H9 (cell line): ENCODE measurements at regions not wholly inside any gene's neighbourhood (a gene's known extent, or its start where the extent isn't known, plus 50 kb on each side); places are given as distances from the start of the nearest gene placed in this dataset.

Experiments used
- DNase-seq: peaks from one replicate; pipeline ENCODE4 v3.0.0-alpha.2; 2017
- H2AFZ ChIP-seq: one replicate; pipeline ENCODE4 v1.6.1; 2013; ENCODE audit warnings: mild to moderate bottlenecking, low read length, control low read depth, moderate library complexity
- H2AK5ac ChIP-seq: 2 replicates; pipeline ENCODE4 v1.6.1; 2013; ENCODE audit warnings: low read length, control low read depth, mixed read lengths; ENCODE audit not compliant: insufficient read length
- H2BK120ac ChIP-seq: one replicate; pipeline ENCODE4 v1.6.1; 2013; ENCODE audit warnings: low read depth, mild to moderate bottlenecking, low read length, control low read depth, inconsistent platforms; ENCODE audit not compliant: poor library complexity, severe bottlenecking
- H2BK12ac ChIP-seq: 2 replicates; pipeline ENCODE4 v1.6.1; 2013; ENCODE audit warnings: low read length, control low read depth, mixed read lengths, low read depth; ENCODE audit not compliant: insufficient read length
- H2BK15ac ChIP-seq: 2 replicates; pipeline ENCODE4 v1.6.1; 2013; ENCODE audit warnings: low read depth, low read length, control low read depth
- H2BK20ac ChIP-seq: one replicate; pipeline ENCODE4 v1.6.1; 2013; ENCODE audit warnings: low read depth, mild to moderate bottlenecking, low read length, control low read depth, inconsistent platforms; ENCODE audit not compliant: poor library complexity, severe bottlenecking
- H2BK5ac ChIP-seq: 2 replicates; pipeline ENCODE4 v1.6.1; 2013; ENCODE audit warnings: low read length, control low read depth, mixed read lengths; ENCODE audit not compliant: insufficient read length
- H3K14ac ChIP-seq: 2 replicates; pipeline ENCODE4 v1.6.1; 2013; ENCODE audit warnings: low read length, control low read depth; ENCODE audit not compliant: insufficient read depth
- H3K18ac ChIP-seq: 2 replicates; pipeline ENCODE4 v1.6.1; 2013; ENCODE audit warnings: low read depth, mild to moderate bottlenecking, mixed read lengths, low read length, control low read depth; ENCODE audit not compliant: insufficient read length
- H3K23ac ChIP-seq: 2 replicates; pipeline ENCODE4 v1.6.1; 2013; ENCODE audit warnings: low read length, control low read depth, mixed read lengths, low read depth; ENCODE audit not compliant: insufficient read length
- H3K23me2 ChIP-seq: 2 replicates; pipeline ENCODE4 v1.6.1; 2013; ENCODE audit warnings: low read depth, mild to moderate bottlenecking, mixed read lengths, low read length, control low read depth; ENCODE audit not compliant: insufficient read length, poor library complexity, severe bottlenecking
- H3K27ac ChIP-seq: 2 replicates; pipeline ENCODE4 v1.5.1; 2013; ENCODE audit warnings: low read length, control low read depth, mixed read lengths, low read depth; ENCODE audit not compliant: insufficient read length
- H3K27me3 ChIP-seq: 2 replicates; pipeline ENCODE4 v1.6.1; 2013; ENCODE audit warnings: low read length, control low read depth, inconsistent platforms; ENCODE audit not compliant: insufficient read depth
- H3K4ac ChIP-seq: 2 replicates; pipeline ENCODE4 v1.6.1; 2013; ENCODE audit warnings: low read depth, mild to moderate bottlenecking, control low read depth, inconsistent platforms, low read length, moderate library complexity
- H3K4me1 ChIP-seq: 2 replicates; pipeline ENCODE4 v1.6.1; 2013; ENCODE audit warnings: low read length, control low read depth, inconsistent platforms; ENCODE audit not compliant: insufficient read depth
- H3K4me2 ChIP-seq: 2 replicates; pipeline ENCODE4 v1.6.1; 2013; ENCODE audit warnings: low read length, control low read depth, mixed read lengths; ENCODE audit not compliant: insufficient read length, insufficient read depth
- H3K56ac ChIP-seq: 2 replicates; pipeline ENCODE4 v1.6.1; 2013; ENCODE audit warnings: low read depth, mild to moderate bottlenecking, mixed read lengths, low read length, control low read depth; ENCODE audit not compliant: insufficient read length
- H3K79me1 ChIP-seq: 2 replicates; pipeline ENCODE4 v1.6.1; 2013; ENCODE audit warnings: low read depth, mild to moderate bottlenecking, moderate library complexity, low read length, control low read depth, inconsistent platforms; ENCODE audit not compliant: insufficient read depth, poor library complexity, severe bottlenecking
- H3K79me2 ChIP-seq: 2 replicates; pipeline ENCODE4 v1.6.1; 2013; ENCODE audit warnings: low read length, control low read depth, inconsistent platforms; ENCODE audit not compliant: insufficient read depth
- H3K9ac ChIP-seq: 2 replicates; pipeline ENCODE4 v1.6.1; 2013; ENCODE audit warnings: low read length, control low read depth, mixed read lengths; ENCODE audit not compliant: insufficient read length; ENCODE audit errors: extremely low read depth
- H3K9me3 ChIP-seq: one replicate; pipeline ENCODE4 v1.6.1; 2013; ENCODE audit warnings: low read depth, low read length, inconsistent platforms; ENCODE audit not compliant: control insufficient read depth
- H3T11ph ChIP-seq: one replicate; pipeline ENCODE4 v1.6.1; 2013; ENCODE audit warnings: mild to moderate bottlenecking, low read length, control low read depth, inconsistent platforms
- H4K20me1 ChIP-seq: one replicate; pipeline ENCODE4 v1.6.1; 2013; ENCODE audit not compliant: control insufficient read depth, insufficient read length, insufficient read depth
- H4K5ac ChIP-seq: 2 replicates; pipeline ENCODE4 v1.6.1; 2013; ENCODE audit warnings: low read depth, mild to moderate bottlenecking, mixed read lengths, low read length, control low read depth; ENCODE audit not compliant: insufficient read length
- H4K8ac ChIP-seq: replicated peaks from 2 replicates; pipeline ENCODE4 v1.6.1; 2013; ENCODE audit warnings: low read length, control low read depth, mixed read lengths, low read depth; ENCODE audit not compliant: insufficient read length
- H4K91ac ChIP-seq: 2 replicates; pipeline ENCODE4 v1.6.1; 2013; ENCODE audit warnings: low read depth, mild to moderate bottlenecking, moderate library complexity, mixed read lengths, low read length, control low read depth; ENCODE audit not compliant: insufficient read length
- H3K27ac Mint-ChIP-seq, 3 experiments: 2 replicates in 2 of 3; 3 replicates in 1 of 3; pipeline ENCODE4 v1.8.0; 2020 to 2021; ENCODE audit warnings: mixed read lengths in 3 of 3, mild to moderate bottlenecking in 1 of 3, moderate library complexity in 1 of 3
- H3K27me3 Mint-ChIP-seq: 2 replicates; pipeline ENCODE4 v1.8.0; 2021; ENCODE audit warnings: low read depth, mild to moderate bottlenecking, moderate library complexity, mixed read lengths
- H3K36me3 Mint-ChIP-seq, 3 experiments: 2 replicates in 2 of 3; 3 replicates in 1 of 3; pipeline ENCODE4 v1.8.0; 2020 to 2021; ENCODE audit warnings: low read depth in 3 of 3, mixed read lengths in 3 of 3; ENCODE audit not compliant: insufficient read depth in 1 of 3
- H3K4me1 Mint-ChIP-seq, 2 experiments: 2 replicates each; pipeline ENCODE4 v1.8.0; 2020; ENCODE audit warnings: mixed read lengths in 2 of 2
- H3K4me3 Mint-ChIP-seq, 2 experiments: 2 replicates in 1 of 2; 3 replicates in 1 of 2; pipeline ENCODE4 v1.8.0; 2020 to 2021; ENCODE audit warnings: mild to moderate bottlenecking in 2 of 2, mixed read lengths in 2 of 2, moderate library complexity in 1 of 2
- H3K9me3 Mint-ChIP-seq, 2 experiments: 2 replicates in 1 of 2; 3 replicates in 1 of 2; pipeline ENCODE4 v1.8.0; 2020; ENCODE audit warnings: mild to moderate bottlenecking in 2 of 2, mixed read lengths in 2 of 2, moderate library complexity in 1 of 2
- CTCF ChIP-seq: fragments of 200-600 bp; sonication (generic); conservative IDR thresholded peaks from 3 replicates; pipeline ENCODE4 v1.8.0; 2021; ENCODE audit warnings: antibody characterized with exemption, mild to moderate bottlenecking
- WGBS: extraction: QIAGEN DNeasy Blood & Tissue Kit; methylation state at CpG from one replicate; pipeline ENCODE4 v1.1.7; 2013; ENCODE audit warnings: missing lambda C conversion rate, low lambda C conversion rate, mixed read lengths; ENCODE audit not compliant: insufficient read length; ENCODE audit errors: extremely low coverage; 5-methylcytosine and 5-hydroxymethylcytosine counted together

- H3K56ac ChIP-seq = no peak overlapping the region
- no peaks in the 10 kb centered on the region for H3K79me2 ChIP-seq
- no peak overlapping the region for H3K4me2 ChIP-seq
- no CpG with 5 or more reads among the region's 4 CpGs for WGBS
- no peak overlapping the region for H3K27ac ChIP-seq
- no peaks in the 10 kb centered on the region for H3K9me3 ChIP-seq
- no peak overlapping the region for H3K14ac ChIP-seq
- no peaks in the 10 kb centered on the region for H4K20me1 ChIP-seq
- Mint-ChIP-seq H3K27ac (no peak overlapping the region; a peak in 1 of 7 replicates), H3K4me1 (peaks cover 49 to 53% of the 10 kb centered on the region in 2 experiments), H3K9me3 (peaks cover 0 to 3% of the 10 kb centered on the region in 2 experiments; a peak in 1 of 5 replicates), H3K4me3 (no peak overlapping the region), H3K36me3 (peaks cover 0 to 6% (median 4%) of the 10 kb centered on the region in 3 experiments; a peak in 3 of 7 replicates), H3K27me3 (no peaks in the 10 kb centered on the region)
- no peak overlapping the region for H3K4ac ChIP-seq
- H2BK15ac ChIP-seq = no peak overlapping the region
- H4K5ac ChIP-seq = no peak overlapping the region
- H3K79me1 ChIP-seq = no peaks in the 10 kb centered on the region
- H2AK5ac ChIP-seq = no peak overlapping the region
- no peak overlapping the region for H3K18ac ChIP-seq
- H2BK12ac ChIP-seq = no peak overlapping the region
- H2BK20ac ChIP-seq = no peak overlapping the region
- no peaks in the 10 kb centered on the region for H3K23me2 ChIP-seq
- H2AFZ ChIP-seq = no peak overlapping the region
- H2BK120ac ChIP-seq = no peak overlapping the region
- H3K27me3 ChIP-seq = no peaks in the 10 kb centered on the region
- H4K91ac ChIP-seq = no peak overlapping the region
- no peak overlapping the region for H3T11ph ChIP-seq
- no peak overlapping the region for H3K23ac ChIP-seq
- TF ChIP-seq CTCF = no peak
- no peak overlapping the region for H4K8ac ChIP-seq
- no peak for DNase-seq
- H3K9ac ChIP-seq = no peak overlapping the region
- H3K4me1 ChIP-seq = peaks cover 8% of the 10 kb centered on the region; the same call in 1 of the 2 replicates
- H2BK5ac ChIP-seq = no peak overlapping the region
Observed at GRCh38 chr4:188433741-188434315, 294.6 kb downstream of the TRIML1 start.
